ENCODE measurements at regions not wholly inside any gene's neighbourhood (a gene's known extent, or its start where the extent isn't known, plus 50 kb on each side); places are given as distances from the start of the nearest gene placed in this dataset.
A peak's percentile ranks its signal among the peaks of the same experiment; 100 is the strongest.
"Not testable (repeated sequence)": the region's sequence is repeated elsewhere in the genome, so short reads cannot be mapped to it uniquely, and the experiment has no call there.

DNA sequence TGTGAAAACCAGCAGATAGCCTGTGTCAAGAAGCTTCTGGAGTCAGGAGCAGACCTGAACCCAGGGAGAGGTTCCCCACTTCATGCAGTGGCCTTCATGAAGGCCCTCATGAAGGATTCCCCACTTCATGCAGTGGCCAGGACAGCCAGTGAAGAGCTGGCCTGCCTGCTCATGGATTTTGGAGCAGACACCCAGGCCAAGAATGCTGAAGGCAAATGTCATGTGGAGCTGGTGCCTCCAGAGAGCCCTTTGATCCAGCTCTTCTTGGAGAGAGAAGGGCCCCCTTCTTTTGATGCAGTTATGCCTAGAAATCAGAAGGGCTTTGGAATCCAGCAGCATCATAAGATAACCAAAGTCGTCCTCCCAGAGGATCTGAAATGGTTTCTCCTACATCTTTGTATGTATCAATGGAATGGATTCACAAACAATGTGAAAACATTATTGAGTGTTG lies 103.9 kb upstream of the CHD2 start:
- no peak for ATAC-seq
- TF ChIP-seq RARB (CRISPR knock-in tag; IDR thresholded peaks at IDR 0.05) (no peak), ISL1 (CRISPR knock-in tag; IDR thresholded peaks at IDR 0.05) (no peak), CSDC2 (CRISPR knock-in tag; IDR thresholded peaks at IDR 0.05) (no peak), ZFP3 (CRISPR knock-in tag; IDR thresholded peaks at IDR 0.05) (no peak), ZNF8 (CRISPR knock-in tag; IDR thresholded peaks at IDR 0.05) (no peak), ESRRG (CRISPR knock-in tag; IDR thresholded peaks at IDR 0.05) (no peak), ZFP30 (CRISPR knock-in tag; IDR thresholded peaks at IDR 0.05) (no peak)
- TF ChIP-seq, protein P1, sequence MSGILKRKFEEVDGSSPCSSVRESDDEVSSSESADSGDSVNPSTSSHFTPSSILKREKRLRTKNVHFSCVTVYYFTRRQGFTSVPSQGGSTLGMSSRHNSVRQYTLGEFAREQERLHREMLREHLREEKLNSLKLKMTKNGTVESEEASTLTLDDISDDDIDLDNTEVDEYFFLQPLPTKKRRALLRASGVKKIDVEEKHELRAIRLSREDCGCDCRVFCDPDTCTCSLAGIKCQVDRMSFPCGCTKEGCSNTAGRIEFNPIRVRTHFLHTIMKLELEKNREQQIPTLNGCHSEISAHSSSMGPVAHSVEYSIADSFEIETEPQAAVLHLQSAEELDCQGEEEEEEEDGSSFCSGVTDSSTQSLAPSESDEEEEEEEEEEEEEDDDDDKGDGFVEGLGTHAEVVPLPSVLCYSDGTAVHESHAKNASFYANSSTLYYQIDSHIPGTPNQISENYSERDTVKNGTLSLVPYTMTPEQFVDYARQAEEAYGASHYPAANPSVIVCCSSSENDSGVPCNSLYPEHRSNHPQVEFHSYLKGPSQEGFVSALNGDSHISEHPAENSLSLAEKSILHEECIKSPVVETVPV (CRISPR knock-in tag; IDR thresholded peaks at IDR 0.05), result no peak

DNA sequence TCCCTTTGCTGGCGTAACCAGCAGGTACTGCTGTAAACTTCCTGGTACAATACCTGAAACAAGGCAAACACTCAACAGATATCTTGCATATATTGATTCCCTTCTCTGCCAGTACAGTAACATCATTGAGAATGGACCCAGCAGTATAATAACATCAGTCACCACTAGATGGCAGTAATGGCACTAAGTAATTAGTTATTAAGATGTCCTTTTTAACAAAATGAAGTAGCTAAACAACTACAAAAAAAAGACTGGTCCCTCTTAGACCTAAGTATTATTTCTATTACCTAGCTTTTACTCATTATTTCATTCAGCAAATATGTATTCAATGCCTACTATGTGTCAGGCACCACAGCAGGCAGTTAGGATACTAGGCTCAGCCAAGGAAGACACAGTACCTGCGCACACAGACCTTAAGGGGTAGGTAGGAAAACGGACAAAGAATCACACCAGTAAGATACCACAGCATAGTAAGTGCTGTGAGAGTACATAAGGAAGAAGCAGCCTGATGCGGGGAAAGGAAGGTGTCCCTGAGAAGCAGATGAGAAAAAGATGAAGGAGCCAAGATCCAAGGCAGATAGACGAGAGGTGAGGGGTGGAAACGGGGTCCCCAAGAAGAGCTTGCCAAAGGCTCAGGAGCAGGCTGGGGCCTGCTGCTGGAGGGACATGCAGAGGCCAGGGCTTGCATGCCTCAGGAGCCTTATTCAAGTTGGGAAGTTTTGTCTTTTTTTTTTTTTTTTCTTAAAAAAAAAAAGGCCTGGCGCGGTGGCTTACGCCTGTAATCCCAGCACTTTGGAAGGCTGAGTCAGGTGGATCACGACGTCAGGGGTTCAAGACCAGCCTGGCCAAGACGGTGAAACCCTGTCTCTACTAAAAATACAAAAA lies 102.7 kb upstream of the CHD2 start:
- no peak for TF ChIP-seq ZNF70 (CRISPR knock-in tag; IDR thresholded peaks at IDR 0.05)
- peak; percentile 84 for ATAC-seq

DNA sequence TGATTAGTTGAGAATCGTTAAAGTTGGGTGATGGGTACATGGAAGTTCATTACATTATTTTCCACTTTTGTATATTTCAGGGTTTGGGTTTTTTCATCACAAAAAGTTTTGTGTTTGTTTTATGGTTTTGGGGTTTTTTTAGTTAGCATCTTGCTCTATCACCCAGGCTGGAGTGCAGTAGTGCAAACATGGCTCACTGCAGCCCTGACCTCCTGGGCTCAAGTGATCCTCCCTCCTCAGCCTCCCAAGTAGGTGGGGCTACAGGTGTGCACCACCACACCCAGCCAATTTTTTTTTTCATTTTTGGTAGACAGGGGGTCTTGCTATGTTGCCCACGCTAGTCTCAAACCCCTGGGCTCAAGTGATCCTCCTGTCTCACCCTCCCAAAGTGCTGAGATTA lies 100.1 kb upstream of the CHD2 start:
- TF ChIP-seq ZFP3 (CRISPR knock-in tag; IDR thresholded peaks at IDR 0.05) (no peak), OSR1 (CRISPR knock-in tag; IDR thresholded peaks at IDR 0.05) (no peak), BACH2 (CRISPR knock-in tag; IDR thresholded peaks at IDR 0.05; ENCODE audit: borderline replicate concordance) (no peak), ZNF565 (CRISPR knock-in tag; conservative IDR thresholded peaks at IDR 0.05; ENCODE audit: low read depth) (no peak), ARNTL (CRISPR knock-in tag; IDR thresholded peaks at IDR 0.05; ENCODE audit: borderline replicate concordance, low read depth) (no peak), ZFP30 (CRISPR knock-in tag; IDR thresholded peaks at IDR 0.05) (no peak), TCF4 (CRISPR knock-in tag; IDR thresholded peaks at IDR 0.05; ENCODE audit: borderline replicate concordance) (no peak), ZNF8 (CRISPR knock-in tag; IDR thresholded peaks at IDR 0.05) (no peak), CSDC2 (CRISPR knock-in tag; IDR thresholded peaks at IDR 0.05) (no peak), SNAI2 (CRISPR knock-in tag; IDR thresholded peaks at IDR 0.05) (no peak), GLIS3 (CRISPR knock-in tag; IDR thresholded peaks at IDR 0.05) (no peak)
- TF ChIP-seq, protein P2, sequence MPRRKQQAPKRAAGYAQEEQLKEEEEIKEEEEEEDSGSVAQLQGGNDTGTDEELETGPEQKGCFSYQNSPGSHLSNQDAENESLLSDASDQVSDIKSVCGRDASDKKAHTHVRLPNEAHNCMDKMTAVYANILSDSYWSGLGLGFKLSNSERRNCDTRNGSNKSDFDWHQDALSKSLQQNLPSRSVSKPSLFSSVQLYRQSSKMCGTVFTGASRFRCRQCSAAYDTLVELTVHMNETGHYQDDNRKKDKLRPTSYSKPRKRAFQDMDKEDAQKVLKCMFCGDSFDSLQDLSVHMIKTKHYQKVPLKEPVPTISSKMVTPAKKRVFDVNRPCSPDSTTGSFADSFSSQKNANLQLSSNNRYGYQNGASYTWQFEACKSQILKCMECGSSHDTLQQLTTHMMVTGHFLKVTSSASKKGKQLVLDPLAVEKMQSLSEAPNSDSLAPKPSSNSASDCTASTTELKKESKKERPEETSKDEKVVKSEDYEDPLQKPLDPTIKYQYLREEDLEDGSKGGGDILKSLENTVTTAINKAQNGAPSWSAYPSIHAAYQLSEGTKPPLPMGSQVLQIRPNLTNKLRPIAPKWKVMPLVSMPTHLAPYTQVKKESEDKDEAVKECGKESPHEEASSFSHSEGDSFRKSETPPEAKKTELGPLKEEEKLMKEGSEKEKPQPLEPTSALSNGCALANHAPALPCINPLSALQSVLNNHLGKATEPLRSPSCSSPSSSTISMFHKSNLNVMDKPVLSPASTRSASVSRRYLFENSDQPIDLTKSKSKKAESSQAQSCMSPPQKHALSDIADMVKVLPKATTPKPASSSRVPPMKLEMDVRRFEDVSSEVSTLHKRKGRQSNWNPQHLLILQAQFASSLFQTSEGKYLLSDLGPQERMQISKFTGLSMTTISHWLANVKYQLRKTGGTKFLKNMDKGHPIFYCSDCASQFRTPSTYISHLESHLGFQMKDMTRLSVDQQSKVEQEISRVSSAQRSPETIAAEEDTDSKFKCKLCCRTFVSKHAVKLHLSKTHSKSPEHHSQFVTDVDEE (CRISPR knock-in tag; IDR thresholded peaks at IDR 0.05), result no peak
- TF ChIP-seq, protein P3, sequence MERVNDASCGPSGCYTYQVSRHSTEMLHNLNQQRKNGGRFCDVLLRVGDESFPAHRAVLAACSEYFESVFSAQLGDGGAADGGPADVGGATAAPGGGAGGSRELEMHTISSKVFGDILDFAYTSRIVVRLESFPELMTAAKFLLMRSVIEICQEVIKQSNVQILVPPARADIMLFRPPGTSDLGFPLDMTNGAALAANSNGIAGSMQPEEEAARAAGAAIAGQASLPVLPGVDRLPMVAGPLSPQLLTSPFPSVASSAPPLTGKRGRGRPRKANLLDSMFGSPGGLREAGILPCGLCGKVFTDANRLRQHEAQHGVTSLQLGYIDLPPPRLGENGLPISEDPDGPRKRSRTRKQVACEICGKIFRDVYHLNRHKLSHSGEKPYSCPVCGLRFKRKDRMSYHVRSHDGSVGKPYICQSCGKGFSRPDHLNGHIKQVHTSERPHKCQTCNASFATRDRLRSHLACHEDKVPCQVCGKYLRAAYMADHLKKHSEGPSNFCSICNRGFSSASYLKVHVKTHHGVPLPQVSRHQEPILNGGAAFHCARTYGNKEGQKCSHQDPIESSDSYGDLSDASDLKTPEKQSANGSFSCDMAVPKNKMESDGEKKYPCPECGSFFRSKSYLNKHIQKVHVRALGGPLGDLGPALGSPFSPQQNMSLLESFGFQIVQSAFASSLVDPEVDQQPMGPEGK (CRISPR knock-in tag; IDR thresholded peaks at IDR 0.05; ENCODE audit: borderline replicate concordance), result no peak
- TF ChIP-seq, protein P1 (CRISPR knock-in tag; IDR thresholded peaks at IDR 0.05), result no peak
- TF ChIP-seq, protein P4, sequence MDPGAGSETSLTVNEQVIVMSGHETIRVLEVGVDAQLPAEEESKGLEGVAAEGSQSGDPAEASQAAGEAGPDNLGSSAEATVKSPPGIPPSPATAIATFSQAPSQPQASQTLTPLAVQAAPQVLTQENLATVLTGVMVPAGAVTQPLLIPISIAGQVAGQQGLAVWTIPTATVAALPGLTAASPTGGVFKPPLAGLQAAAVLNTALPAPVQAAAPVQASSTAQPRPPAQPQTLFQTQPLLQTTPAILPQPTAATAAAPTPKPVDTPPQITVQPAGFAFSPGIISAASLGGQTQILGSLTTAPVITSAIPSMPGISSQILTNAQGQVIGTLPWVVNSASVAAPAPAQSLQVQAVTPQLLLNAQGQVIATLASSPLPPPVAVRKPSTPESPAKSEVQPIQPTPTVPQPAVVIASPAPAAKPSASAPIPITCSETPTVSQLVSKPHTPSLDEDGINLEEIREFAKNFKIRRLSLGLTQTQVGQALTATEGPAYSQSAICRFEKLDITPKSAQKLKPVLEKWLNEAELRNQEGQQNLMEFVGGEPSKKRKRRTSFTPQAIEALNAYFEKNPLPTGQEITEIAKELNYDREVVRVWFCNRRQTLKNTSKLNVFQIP (CRISPR knock-in tag; IDR thresholded peaks at IDR 0.05; ENCODE audit: borderline replicate concordance, low read depth), result no peak
- TF ChIP-seq, protein P5, sequence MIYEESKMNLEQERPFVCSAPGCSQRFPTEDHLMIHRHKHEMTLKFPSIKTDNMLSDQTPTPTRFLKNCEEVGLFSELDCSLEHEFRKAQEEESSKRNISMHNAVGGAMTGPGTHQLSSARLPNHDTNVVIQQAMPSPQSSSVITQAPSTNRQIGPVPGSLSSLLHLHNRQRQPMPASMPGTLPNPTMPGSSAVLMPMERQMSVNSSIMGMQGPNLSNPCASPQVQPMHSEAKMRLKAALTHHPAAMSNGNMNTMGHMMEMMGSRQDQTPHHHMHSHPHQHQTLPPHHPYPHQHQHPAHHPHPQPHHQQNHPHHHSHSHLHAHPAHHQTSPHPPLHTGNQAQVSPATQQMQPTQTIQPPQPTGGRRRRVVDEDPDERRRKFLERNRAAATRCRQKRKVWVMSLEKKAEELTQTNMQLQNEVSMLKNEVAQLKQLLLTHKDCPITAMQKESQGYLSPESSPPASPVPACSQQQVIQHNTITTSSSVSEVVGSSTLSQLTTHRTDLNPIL (CRISPR knock-in tag; IDR thresholded peaks at IDR 0.05; ENCODE audit: low read depth), result no peak
- no peak for ATAC-seq

DNA sequence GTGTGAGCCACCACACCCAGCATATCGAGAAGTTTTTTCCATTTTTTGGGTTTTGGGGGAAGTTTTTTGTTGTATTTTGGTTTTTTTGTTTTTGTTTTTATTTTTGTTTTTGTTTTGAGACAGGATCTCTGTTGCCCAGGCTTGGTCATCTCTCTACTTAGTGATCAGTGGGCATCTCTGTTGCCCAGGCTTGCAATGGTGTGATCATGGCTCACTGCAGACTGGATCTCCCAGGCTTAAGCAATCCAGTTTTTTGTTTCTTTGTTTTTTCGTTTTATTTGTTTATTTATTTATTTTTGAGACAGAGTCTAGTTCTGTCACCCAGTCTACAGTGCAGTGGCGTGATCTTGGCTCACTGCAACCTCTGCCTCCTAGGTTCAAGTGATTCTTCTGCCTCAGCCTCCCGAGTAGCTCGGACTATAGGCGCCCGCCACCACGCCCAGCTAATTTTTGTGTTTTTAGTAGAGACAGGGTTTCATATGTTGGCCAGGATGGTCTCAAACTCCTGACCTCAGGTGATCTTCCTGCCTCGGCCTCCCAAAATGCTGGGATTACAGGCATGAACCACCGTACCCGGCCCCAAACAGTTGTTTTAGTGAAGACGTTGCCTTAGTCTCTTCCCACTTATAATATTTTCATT lies 99.6 kb upstream of the CHD2 start:
- ATAC-seq, result not testable (repeated sequence)

DNA sequence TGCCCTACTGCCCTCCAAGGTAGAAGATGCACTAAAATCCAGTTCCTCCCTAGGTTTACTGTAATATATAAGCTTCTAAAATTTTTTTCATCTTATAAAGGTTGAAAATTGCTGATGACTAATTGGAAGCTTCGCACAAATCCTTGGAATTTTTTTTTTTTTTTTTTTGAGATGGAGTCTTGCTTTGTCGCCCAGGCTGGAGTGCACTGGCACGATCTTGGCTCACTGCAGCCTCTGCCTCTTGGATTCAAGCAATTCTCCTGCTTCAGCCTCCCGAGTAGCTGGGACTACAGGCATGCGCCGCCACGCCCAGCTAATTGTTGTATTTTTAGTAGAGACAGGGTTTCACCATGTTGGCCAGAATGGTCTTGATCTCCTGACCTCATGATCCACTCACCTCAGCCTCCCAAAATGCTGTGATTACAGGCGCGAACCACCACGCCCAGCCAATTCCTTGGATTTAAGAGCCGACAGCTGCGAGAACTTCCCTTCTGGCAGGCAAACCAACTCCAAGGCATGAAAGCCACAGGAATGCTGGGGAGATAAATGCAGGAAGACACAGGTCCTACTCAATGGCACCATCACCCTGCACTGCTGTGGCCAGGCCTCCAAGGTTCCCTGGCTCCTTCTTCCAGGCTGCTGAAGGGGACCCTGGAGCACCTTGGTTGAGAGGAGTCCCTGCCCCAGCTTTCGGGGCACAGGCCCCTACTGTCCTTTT lies 98.9 kb upstream of the CHD2 start:
- peak; percentile 42 for ATAC-seq

All from SK-N-SH treated with all-trans-retinoic acid at 6 μM for 48 hours (cell line).